ENCODE measurements at regions not wholly inside any gene's neighbourhood (a gene's known extent, or its start where the extent isn't known, plus 50 kb on each side); places are given as distances from the start of the nearest gene placed in this dataset.

DNA sequence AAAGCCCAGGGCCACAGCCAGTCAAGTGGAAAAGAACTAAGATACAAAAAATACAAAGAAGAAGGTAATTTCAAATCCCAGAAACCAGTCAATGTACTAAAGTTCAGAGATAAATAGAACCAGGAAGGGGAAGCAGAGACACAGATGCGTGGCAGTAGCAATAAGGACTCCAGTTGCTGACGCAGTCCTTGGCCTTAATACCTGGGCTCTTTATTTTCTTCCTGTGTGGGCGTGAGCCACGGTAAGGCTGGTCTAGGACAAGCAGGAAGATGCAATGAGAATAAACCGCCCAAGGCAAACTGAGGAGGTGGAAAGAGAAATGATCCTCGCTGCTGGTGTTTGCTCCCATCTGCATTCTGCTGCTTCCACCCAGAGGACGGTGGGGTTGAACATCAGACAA is 65.6 kb upstream of the PLXNA2 start:
- TF ChIP-seq, protein P1, sequence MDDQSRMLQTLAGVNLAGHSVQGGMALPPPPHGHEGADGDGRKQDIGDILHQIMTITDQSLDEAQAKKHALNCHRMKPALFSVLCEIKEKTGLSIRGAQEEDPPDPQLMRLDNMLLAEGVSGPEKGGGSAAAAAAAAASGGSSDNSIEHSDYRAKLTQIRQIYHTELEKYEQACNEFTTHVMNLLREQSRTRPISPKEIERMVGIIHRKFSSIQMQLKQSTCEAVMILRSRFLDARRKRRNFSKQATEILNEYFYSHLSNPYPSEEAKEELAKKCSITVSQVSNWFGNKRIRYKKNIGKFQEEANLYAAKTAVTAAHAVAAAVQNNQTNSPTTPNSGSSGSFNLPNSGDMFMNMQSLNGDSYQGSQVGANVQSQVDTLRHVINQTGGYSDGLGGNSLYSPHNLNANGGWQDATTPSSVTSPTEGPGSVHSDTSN (CRISPR knock-in tag; IDR thresholded peaks at IDR 0.05): no peak

DNA sequence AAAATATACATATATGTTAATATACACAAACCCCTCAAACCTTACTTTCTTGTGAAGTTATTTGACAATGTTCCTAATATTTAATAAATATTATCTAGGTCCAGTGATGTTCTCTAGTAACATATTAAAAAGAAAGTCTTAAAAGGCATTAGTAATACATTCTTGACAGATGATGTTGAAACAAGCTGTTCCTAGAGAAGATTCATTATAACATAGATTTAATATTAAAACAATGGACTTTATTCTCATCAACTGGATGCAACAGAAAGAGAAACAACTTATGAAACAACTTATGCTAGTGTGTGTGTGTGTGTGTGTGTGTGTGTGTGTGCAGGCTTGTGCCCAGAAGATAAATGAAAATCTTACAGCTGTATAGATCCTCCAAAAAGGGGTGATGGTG is 68.5 kb upstream of the PLXNA2 start:
- no peak for TF ChIP-seq ZNF600 (tag by site-specific recombination; IDR thresholded peaks at IDR 0.05)
- no peak for TF ChIP-seq ZNF174 (tag by site-specific recombination; IDR thresholded peaks at IDR 0.05)
- TF ChIP-seq ZNF707 (tag by site-specific recombination; IDR thresholded peaks at IDR 0.05): no peak
- TF ChIP-seq ZNF157 (tag by site-specific recombination; IDR thresholded peaks at IDR 0.05): no peak
- TF ChIP-seq ZNF510 (tag by site-specific recombination; IDR thresholded peaks at IDR 0.05; ENCODE audit: insufficient replicate concordance): no peak
- TF ChIP-seq GLIS2 (tag by site-specific recombination; IDR thresholded peaks at IDR 0.05): no peak
- TF ChIP-seq ZEB2 (tag by site-specific recombination; IDR thresholded peaks at IDR 0.05): no peak
- TF ChIP-seq, protein P2, sequence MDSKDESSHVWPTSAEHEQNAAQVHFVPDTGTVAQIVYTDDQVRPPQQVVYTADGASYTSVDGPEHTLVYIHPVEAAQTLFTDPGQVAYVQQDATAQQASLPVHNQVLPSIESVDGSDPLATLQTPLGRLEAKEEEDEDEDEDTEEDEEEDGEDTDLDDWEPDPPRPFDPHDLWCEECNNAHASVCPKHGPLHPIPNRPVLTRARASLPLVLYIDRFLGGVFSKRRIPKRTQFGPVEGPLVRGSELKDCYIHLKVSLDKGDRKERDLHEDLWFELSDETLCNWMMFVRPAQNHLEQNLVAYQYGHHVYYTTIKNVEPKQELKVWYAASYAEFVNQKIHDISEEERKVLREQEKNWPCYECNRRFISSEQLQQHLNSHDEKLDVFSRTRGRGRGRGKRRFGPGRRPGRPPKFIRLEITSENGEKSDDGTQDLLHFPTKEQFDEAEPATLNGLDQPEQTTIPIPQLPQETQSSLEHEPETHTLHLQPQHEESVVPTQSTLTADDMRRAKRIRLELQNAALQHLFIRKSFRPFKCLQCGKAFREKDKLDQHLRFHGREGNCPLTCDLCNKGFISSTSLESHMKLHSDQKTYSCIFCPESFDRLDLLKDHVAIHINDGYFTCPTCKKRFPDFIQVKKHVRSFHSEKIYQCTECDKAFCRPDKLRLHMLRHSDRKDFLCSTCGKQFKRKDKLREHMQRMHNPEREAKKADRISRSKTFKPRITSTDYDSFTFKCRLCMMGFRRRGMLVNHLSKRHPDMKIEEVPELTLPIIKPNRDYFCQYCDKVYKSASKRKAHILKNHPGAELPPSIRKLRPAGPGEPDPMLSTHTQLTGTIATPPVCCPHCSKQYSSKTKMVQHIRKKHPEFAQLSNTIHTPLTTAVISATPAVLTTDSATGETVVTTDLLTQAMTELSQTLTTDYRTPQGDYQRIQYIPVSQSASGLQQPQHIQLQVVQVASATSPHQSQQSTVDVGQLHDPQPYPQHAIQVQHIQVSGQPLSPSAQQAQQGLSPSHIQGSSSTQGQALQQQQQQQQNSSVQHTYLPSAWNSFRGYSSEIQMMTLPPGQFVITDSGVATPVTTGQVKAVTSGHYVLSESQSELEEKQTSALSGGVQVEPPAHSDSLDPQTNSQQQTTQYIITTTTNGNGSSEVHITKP (tag by site-specific recombination; IDR thresholded peaks at IDR 0.05): no peak
- no peak for TF ChIP-seq ZBTB7A (tag by site-specific recombination; IDR thresholded peaks at IDR 0.05; ENCODE audit: low read depth)
- TF ChIP-seq, protein P3, sequence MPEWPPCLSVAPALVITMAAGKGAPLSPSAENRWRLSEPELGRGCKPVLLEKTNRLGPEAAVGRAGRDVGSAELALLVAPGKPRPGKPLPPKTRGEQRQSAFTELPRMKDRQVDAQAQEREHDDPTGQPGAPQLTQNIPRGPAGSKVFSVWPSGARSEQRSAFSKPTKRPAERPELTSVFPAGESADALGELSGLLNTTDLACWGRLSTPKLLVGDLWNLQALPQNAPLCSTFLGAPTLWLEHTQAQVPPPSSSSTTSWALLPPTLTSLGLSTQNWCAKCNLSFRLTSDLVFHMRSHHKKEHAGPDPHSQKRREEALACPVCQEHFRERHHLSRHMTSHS (tag by site-specific recombination; IDR thresholded peaks at IDR 0.05): no peak
- TF ChIP-seq ZNF155 (tag by site-specific recombination; IDR thresholded peaks at IDR 0.05): no peak
- no peak for TF ChIP-seq ZFHX2 (tag by site-specific recombination; conservative IDR thresholded peaks at IDR 0.05)
- TF ChIP-seq, protein P4, sequence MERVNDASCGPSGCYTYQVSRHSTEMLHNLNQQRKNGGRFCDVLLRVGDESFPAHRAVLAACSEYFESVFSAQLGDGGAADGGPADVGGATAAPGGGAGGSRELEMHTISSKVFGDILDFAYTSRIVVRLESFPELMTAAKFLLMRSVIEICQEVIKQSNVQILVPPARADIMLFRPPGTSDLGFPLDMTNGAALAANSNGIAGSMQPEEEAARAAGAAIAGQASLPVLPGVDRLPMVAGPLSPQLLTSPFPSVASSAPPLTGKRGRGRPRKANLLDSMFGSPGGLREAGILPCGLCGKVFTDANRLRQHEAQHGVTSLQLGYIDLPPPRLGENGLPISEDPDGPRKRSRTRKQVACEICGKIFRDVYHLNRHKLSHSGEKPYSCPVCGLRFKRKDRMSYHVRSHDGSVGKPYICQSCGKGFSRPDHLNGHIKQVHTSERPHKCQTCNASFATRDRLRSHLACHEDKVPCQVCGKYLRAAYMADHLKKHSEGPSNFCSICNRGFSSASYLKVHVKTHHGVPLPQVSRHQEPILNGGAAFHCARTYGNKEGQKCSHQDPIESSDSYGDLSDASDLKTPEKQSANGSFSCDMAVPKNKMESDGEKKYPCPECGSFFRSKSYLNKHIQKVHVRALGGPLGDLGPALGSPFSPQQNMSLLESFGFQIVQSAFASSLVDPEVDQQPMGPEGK (tag by site-specific recombination; IDR thresholded peaks at IDR 0.05): no peak
- Histone ChIP-seq H3K4me3 (ENCODE audit: low read depth, low read length) (no peak overlapping the region), H3K36me3 (ENCODE audit: control insufficient read depth in 2 of 2, insufficient read depth in 1 of 2, low read length in 2 of 2) (no peaks in the 10 kb centered on the region), H3K4me1 (ENCODE audit: control insufficient read depth, insufficient read depth, low read length) (no peaks in the 10 kb centered on the region), H3K9me3 (ENCODE audit: control insufficient read depth, insufficient read depth, low read depth, low read length) (no peaks in the 10 kb centered on the region), H3K27ac (ENCODE audit: extremely low read depth, low read depth, low read length) (no peak overlapping the region)
- POLR2A ChIA-PET: no interaction called here
- CTCF ChIA-PET: no interaction called here

More for the DNA sequence above, 65.6 kb upstream of the PLXNA2 start:
- POLR2A ChIA-PET: no interaction called here
- Histone ChIP-seq H3K9me3 (ENCODE audit: control insufficient read depth, insufficient read depth, low read depth, low read length) (no peaks in the 10 kb centered on the region), H3K4me1 (ENCODE audit: control insufficient read depth, insufficient read depth, low read length) (no peaks in the 10 kb centered on the region), H3K27ac (ENCODE audit: extremely low read depth, low read depth, low read length) (no peak overlapping the region), H3K4me3 (ENCODE audit: low read depth, low read length) (no peak overlapping the region), H3K36me3 (ENCODE audit: control insufficient read depth in 2 of 2, insufficient read depth in 1 of 2, low read length in 2 of 2) (no peaks in the 10 kb centered on the region)
- CTCF ChIA-PET: no interaction called here

DNA sequence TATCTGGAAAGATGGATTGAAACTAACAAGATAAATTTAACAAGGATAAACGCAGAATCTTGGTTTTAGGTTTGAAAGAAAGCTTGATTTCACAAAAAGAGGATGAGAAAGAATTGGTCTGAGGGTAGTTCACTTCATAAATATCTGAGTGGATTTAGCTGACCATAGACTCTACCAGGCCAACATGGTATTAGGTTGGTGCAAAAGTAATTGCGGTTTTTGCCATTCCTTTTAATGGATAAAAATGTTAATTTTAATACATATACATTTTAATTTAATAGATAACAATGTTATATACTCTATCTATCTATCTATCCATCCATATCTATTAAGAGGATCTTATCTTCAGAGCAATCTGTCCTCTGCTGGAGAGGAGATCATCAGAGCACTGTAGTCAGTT is 70.2 kb upstream of the PLXNA2 start:
- CTCF ChIA-PET: interaction anchor here (0.7 kb wide), 1 partner anchor 9 kb away, joined by 4 read pairs; no protein-coding TSS in a partner anchor
- Histone ChIP-seq H3K4me1 (ENCODE audit: control insufficient read depth, insufficient read depth, low read length) (no peaks in the 10 kb centered on the region), H3K9me3 (ENCODE audit: control insufficient read depth, insufficient read depth, low read depth, low read length) (no peaks in the 10 kb centered on the region), H3K36me3 (ENCODE audit: control insufficient read depth in 2 of 2, insufficient read depth in 1 of 2, low read length in 2 of 2) (no peaks in the 10 kb centered on the region), H3K27ac (ENCODE audit: extremely low read depth, low read depth, low read length) (no peak overlapping the region), H3K4me3 (ENCODE audit: low read depth, low read length) (no peak overlapping the region)
- POLR2A ChIA-PET: no interaction called here
- TF ChIP-seq ZNF585B (tag by site-specific recombination; IDR thresholded peaks at IDR 0.05): no peak
- TF ChIP-seq, protein P5, sequence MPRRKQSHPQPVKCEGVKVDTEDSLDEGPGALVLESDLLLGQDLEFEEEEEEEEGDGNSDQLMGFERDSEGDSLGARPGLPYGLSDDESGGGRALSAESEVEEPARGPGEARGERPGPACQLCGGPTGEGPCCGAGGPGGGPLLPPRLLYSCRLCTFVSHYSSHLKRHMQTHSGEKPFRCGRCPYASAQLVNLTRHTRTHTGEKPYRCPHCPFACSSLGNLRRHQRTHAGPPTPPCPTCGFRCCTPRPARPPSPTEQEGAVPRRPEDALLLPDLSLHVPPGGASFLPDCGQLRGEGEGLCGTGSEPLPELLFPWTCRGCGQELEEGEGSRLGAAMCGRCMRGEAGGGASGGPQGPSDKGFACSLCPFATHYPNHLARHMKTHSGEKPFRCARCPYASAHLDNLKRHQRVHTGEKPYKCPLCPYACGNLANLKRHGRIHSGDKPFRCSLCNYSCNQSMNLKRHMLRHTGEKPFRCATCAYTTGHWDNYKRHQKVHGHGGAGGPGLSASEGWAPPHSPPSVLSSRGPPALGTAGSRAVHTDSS (tag by site-specific recombination; IDR thresholded peaks at IDR 0.05): no peak
- no peak for TF ChIP-seq OSR2 (tag by site-specific recombination; IDR thresholded peaks at IDR 0.05)
- no peak for TF ChIP-seq ZFP37 (tag by site-specific recombination; IDR thresholded peaks at IDR 0.05)
- TF ChIP-seq ZNF707 (tag by site-specific recombination; IDR thresholded peaks at IDR 0.05): no peak
- TF ChIP-seq GFI1B (tag by site-specific recombination; IDR thresholded peaks at IDR 0.05): no peak
- TF ChIP-seq, protein P6, sequence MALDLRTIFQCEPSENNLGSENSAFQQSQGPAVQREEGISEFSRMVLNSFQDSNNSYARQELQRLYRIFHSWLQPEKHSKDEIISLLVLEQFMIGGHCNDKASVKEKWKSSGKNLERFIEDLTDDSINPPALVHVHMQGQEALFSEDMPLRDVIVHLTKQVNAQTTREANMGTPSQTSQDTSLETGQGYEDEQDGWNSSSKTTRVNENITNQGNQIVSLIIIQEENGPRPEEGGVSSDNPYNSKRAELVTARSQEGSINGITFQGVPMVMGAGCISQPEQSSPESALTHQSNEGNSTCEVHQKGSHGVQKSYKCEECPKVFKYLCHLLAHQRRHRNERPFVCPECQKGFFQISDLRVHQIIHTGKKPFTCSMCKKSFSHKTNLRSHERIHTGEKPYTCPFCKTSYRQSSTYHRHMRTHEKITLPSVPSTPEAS (tag by site-specific recombination; IDR thresholded peaks at IDR 0.05): no peak
- TF ChIP-seq, protein P7, sequence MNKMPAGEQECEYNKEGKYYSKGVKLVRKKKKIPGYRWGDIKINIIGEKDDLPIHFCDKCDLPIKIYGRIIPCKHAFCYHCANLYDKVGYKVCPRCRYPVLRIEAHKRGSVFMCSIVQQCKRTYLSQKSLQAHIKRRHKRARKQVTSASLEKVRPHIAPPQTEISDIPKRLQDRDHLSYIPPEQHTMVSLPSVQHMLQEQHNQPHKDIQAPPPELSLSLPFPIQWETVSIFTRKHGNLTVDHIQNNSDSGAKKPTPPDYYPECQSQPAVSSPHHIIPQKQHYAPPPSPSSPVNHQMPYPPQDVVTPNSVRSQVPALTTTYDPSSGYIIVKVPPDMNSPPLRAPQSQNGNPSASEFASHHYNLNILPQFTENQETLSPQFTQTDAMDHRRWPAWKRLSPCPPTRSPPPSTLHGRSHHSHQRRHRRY (tag by site-specific recombination; IDR thresholded peaks at IDR 0.05): no peak
